ENCODE measurements at regions not wholly inside any gene's neighbourhood (a gene's known extent, or its start where the extent isn't known, plus 50 kb on each side); places are given as distances from the start of the nearest gene placed in this dataset.

DNA sequence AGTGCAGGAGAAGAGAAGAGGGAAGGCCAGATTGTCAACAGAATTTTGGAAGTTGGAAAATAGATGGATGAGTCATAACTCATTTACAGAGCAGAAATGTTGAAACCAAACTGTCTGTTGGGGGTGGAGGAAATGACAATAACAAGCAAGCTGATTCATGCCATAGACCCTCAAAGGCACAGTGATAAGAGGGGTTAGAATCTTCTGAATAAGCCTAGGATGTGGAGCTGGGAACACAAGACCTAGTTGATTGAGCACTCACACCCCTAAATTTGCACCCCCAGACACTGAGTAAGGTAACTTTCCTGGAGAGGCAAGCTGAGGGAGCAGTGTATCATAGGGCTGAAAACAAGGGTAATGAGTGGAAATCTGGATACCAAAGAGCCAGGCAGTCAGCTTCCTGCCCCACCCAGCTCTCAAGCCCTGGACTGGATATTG lies 141.4 kb downstream of the SCG2 start:
- TF ChIP-seq, protein P1, sequence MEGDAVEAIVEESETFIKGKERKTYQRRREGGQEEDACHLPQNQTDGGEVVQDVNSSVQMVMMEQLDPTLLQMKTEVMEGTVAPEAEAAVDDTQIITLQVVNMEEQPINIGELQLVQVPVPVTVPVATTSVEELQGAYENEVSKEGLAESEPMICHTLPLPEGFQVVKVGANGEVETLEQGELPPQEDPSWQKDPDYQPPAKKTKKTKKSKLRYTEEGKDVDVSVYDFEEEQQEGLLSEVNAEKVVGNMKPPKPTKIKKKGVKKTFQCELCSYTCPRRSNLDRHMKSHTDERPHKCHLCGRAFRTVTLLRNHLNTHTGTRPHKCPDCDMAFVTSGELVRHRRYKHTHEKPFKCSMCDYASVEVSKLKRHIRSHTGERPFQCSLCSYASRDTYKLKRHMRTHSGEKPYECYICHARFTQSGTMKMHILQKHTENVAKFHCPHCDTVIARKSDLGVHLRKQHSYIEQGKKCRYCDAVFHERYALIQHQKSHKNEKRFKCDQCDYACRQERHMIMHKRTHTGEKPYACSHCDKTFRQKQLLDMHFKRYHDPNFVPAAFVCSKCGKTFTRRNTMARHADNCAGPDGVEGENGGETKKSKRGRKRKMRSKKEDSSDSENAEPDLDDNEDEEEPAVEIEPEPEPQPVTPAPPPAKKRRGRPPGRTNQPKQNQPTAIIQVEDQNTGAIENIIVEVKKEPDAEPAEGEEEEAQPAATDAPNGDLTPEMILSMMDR (IDR thresholded peaks at IDR 0.05): no peak
- TF ChIP-seq POLR2A (IDR thresholded peaks at IDR 0.05): no peak
